ENCODE measurements at regions not wholly inside any gene's neighbourhood (a gene's known extent, or its start where the extent isn't known, plus 50 kb on each side); places are given as distances from the start of the nearest gene placed in this dataset.

GRCh38 chr2:18124116-18124835 is 245.8 kb downstream of the KCNS3 start:
- H3K36me3 ChIP-seq (ENCODE audit: control insufficient read depth in 2 of 2, insufficient read depth in 1 of 2, low read length in 2 of 2): no peaks in the 10 kb centered on the region
- H3K9me3 ChIP-seq (ENCODE audit: control insufficient read depth, insufficient read depth, low read depth, low read length): no peaks in the 10 kb centered on the region
- no peaks in the 10 kb centered on the region; the same call in 1 of the 2 replicates for H3K4me1 ChIP-seq (ENCODE audit: control insufficient read depth, insufficient read depth, low read length)
- CTCF ChIA-PET: no interaction called here
- no peak overlapping the region for H3K27ac ChIP-seq (ENCODE audit: extremely low read depth, low read depth, low read length)
- POLR2A ChIA-PET: no interaction called here
- TF ChIP-seq ZBTB20 (tag by site-specific recombination; IDR thresholded peaks at IDR 0.05) (no peak), ZNF26 (tag by site-specific recombination; IDR thresholded peaks at IDR 0.05) (no peak), ZNF600 (tag by site-specific recombination; IDR thresholded peaks at IDR 0.05) (no peak), OSR2 (tag by site-specific recombination; IDR thresholded peaks at IDR 0.05) (no peak), ZNF660 (tag by site-specific recombination; IDR thresholded peaks at IDR 0.05) (no peak), KLF16 (tag by site-specific recombination; IDR thresholded peaks at IDR 0.05) (no peak), ZFP3 (tag by site-specific recombination; IDR thresholded peaks at IDR 0.05; ENCODE audit: low read depth) (no peak), ZNF10 (tag by site-specific recombination; IDR thresholded peaks at IDR 0.05) (no peak), TSHZ1 (tag by site-specific recombination; IDR thresholded peaks at IDR 0.05; ENCODE audit: borderline replicate concordance) (no peak), KLF9 (tag by site-specific recombination; IDR thresholded peaks at IDR 0.05; ENCODE audit: low read depth) (no peak)
- H3K4me3 ChIP-seq (ENCODE audit: low read depth, low read length): no peak overlapping the region

- TF ChIP-seq ZNF394 (tag by site-specific recombination; IDR thresholded peaks at IDR 0.05; ENCODE audit: borderline replicate concordance) (no peak), ZNF518A (tag by site-specific recombination; conservative IDR thresholded peaks at IDR 0.05; ENCODE audit: low read depth) (no peak), ZBTB1 (tag by site-specific recombination; IDR thresholded peaks at IDR 0.05) (no peak), KLF10 (tag by site-specific recombination; IDR thresholded peaks at IDR 0.05) (no peak), ZNF76 (tag by site-specific recombination; IDR thresholded peaks at IDR 0.05; ENCODE audit: borderline replicate concordance, low read depth) (no peak), ZNF488 (tag by site-specific recombination; IDR thresholded peaks at IDR 0.05) (no peak), CTCF (tag by site-specific recombination; IDR thresholded peaks at IDR 0.05) (no peak), ZNF138 (tag by site-specific recombination; IDR thresholded peaks at IDR 0.05; ENCODE audit: borderline replicate concordance) (no peak), ZNF292 (tag by site-specific recombination; IDR thresholded peaks at IDR 0.05; ENCODE audit: borderline replicate concordance, low read depth) (no peak)
- Histone ChIP-seq H3K4me3 (ENCODE audit: low read depth, low read length) (no peak overlapping the region), H3K36me3 (ENCODE audit: control insufficient read depth in 2 of 2, insufficient read depth in 1 of 2, low read length in 2 of 2) (no peaks in the 10 kb centered on the region), H3K4me1 (ENCODE audit: control insufficient read depth, insufficient read depth, low read length) (no peaks in the 10 kb centered on the region; the same call in 1 of the 2 replicates), H3K9me3 (ENCODE audit: control insufficient read depth, insufficient read depth, low read depth, low read length) (no peaks in the 10 kb centered on the region), H3K27ac (ENCODE audit: extremely low read depth, low read depth, low read length) (no peak overlapping the region)
- ChIA-PET CTCF (interaction anchor here (0.7 to 1.6 kb wide), 2 partner anchors 25 to 29 kb away, joined by 4 read pairs; no protein-coding TSS in a partner anchor), POLR2A (no interaction called here)
Measured at GRCh38 chr2:18123577-18123976, 245.1 kb downstream of the KCNS3 start.

All from HEK293 (cell line).